Spleen (tissue), 11 donors: ENCODE measurements at regions not wholly inside any gene's neighbourhood (a gene's known extent, or its start where the extent isn't known, plus 50 kb on each side); places are given as distances from the start of the nearest gene placed in this dataset.

ENCODE experiments used
- DNase-seq: peaks from one replicate; pipeline ENCODE4 v3.0.0-alpha.2; 2020
- H3K27ac ChIP-seq, 8 donors: fragments of 200-600 bp; sonication (generic) in 7 of 8; 1 replicate in 4 of 8; 2 replicates in 4 of 8; pipeline versions ENCODE4 v1.5.0 to v1.8.0; 2016 to 2021; ENCODE audit warnings: inconsistent platforms in 4 of 8, mild to moderate bottlenecking in 4 of 8, moderate library complexity in 1 of 8
- H3K27me3 ChIP-seq, 7 donors: fragments of 200-600 bp; sonication (generic) in 6 of 7; replicated peaks in 1 of 7; 1 replicate in 4 of 7; 2 replicates in 3 of 7; pipeline versions ENCODE4 v1.5.0 to v1.8.0; 2016 to 2021; ENCODE audit warnings: inconsistent platforms in 3 of 7, mild to moderate bottlenecking in 1 of 7
- H3K36me3 ChIP-seq, 6 donors: fragments of 200-600 bp; sonication (generic) in 5 of 6; 1 replicate in 4 of 6; 2 replicates in 2 of 6; pipeline versions ENCODE4 v1.5.0 to v1.8.0; 2016 to 2021; ENCODE audit warnings: inconsistent platforms in 2 of 6
- H3K4me1 ChIP-seq, 6 donors: fragments of 200-600 bp; sonication (generic) in 5 of 6; 1 replicate in 3 of 6; 2 replicates in 3 of 6; pipeline versions ENCODE4 v1.5.0 to v1.8.0; 2016 to 2021; ENCODE audit warnings: inconsistent platforms in 3 of 6
- H3K4me3 ChIP-seq, 8 donors: fragments of 200-600 bp; sonication (generic) in 7 of 8; 1 replicate in 4 of 8; 2 replicates in 4 of 8; pipeline versions ENCODE4 v1.5.0 to v1.8.0; 2016 to 2021; ENCODE audit warnings: inconsistent platforms in 4 of 8, mild to moderate bottlenecking in 4 of 8, moderate library complexity in 2 of 8
- H3K9me3 ChIP-seq, 8 donors: fragments of 200-600 bp; sonication (generic) in 7 of 8; 1 replicate in 4 of 8; 2 replicates in 4 of 8; pipeline versions ENCODE4 v1.5.0 to v1.8.0; 2016 to 2021; ENCODE audit warnings: inconsistent platforms in 4 of 8
- CTCF ChIP-seq, 11 experiments: fragments of 200-600 bp in 7 of 11; fragments of 450-650 bp in 4 of 11; sonication (generic) in 4 of 11; IDR thresholded peaks in 8 of 11; conservative IDR thresholded peaks in 3 of 11; 1 replicate in 7 of 11; 2 replicates in 4 of 11; pipeline versions ENCODE4 v1.4.0 to v1.8.0; 2016 to 2021; ENCODE audit warnings: antibody characterized with exemption in 11 of 11, inconsistent platforms in 4 of 11, mild to moderate bottlenecking in 1 of 11
- POLR2A ChIP-seq, 3 donors: fragments of 450-650 bp; IDR thresholded peaks; one replicate each; pipeline ENCODE4 v1.5.1; 2017; ENCODE audit warnings: antibody characterized with exemption in 3 of 3, mild to moderate bottlenecking in 1 of 3
- POLR2AphosphoS5 ChIP-seq, 3 donors: sonication (generic); formaldehyde crosslinking; IDR thresholded peaks; one replicate each; pipeline ENCODE4 v1.5.1; 2017; ENCODE audit warnings: antibody characterized with exemption in 3 of 3
- WGBS, 5 donors: extraction: QIAGEN DNeasy Blood & Tissue Kit in 3 of 5; methylation state at CpG; one replicate each; pipeline versions ENCODE4 v1.1.5 to v1.1.7; 2013 to 2018; 5-methylcytosine and 5-hydroxymethylcytosine counted together
- intact Hi-C: fragments of 100-400 bp; cut with DNase I; formaldehyde crosslinking; loops from one replicate; pipeline ENCODE4 v1.15.0; 2023; ENCODE audit warnings: low total_unique reads
- donor health status: healthy with polysubstance abuse.
- donor health status: DM: no; HTN: no; CAD: no; lungs with moderate emphysema.
- donor health status: DM: no; HTN: no; CAD: no.
- donor health status: Bipolar disorder and iron deficiency.
- donor health status: healthy.
- donor health status: DM: no; HTN: no; CAD: no.
- donor health status: DM: yes; HTN: yes; CAD: no.

- intact Hi-C loops, result no loop called here
- 53 to 73% (median 67%) methylated on average over 1 of the region's 1 CpG for WGBS, 5 donors
Observed at GRCh38 chr10:83754857-83755256, 384.5 kb upstream of the GHITM start.

GRCh38 chr10:83760142-83760541 is 379.2 kb upstream of the GHITM start:
- H3K9me3 ChIP-seq, result peaks cover 0 to 16% (median 9%) of the 10 kb centered on the region in 8 donors
- no peak overlapping the region for H3K27ac ChIP-seq
- H3K27me3 ChIP-seq, result no peaks in the 10 kb centered on the region
- intact Hi-C loops, result no loop called here
- TF ChIP-seq POLR2A (IDR thresholded peaks at IDR 0.05) (no peak), POLR2AphosphoS5 (IDR thresholded peaks at IDR 0.05) (no peak), CTCF (IDR thresholded peaks at IDR 0.05 in 8 of 11, conservative IDR thresholded peaks at IDR 0.05 in 3 of 11) (no peak)
- H3K4me3 ChIP-seq, result no peak overlapping the region
- 36 to 56% (median 40%) methylated on average over 2 of the region's 2 CpGs for WGBS, 5 donors
- no peaks in the 10 kb centered on the region for H3K36me3 ChIP-seq
- no peak for DNase-seq
- H3K4me1 ChIP-seq, result no peaks in the 10 kb centered on the region

More at GRCh38 chr10:83754857-83755256, 384.5 kb upstream of the GHITM start:
- H3K4me1 ChIP-seq, result no peaks in the 10 kb centered on the region
- peaks cover 4 to 68% (median 59%) of the 10 kb centered on the region in 8 donors for H3K9me3 ChIP-seq
- H3K27me3 ChIP-seq, result no peaks in the 10 kb centered on the region
- no peak for DNase-seq
- H3K4me3 ChIP-seq, result no peak overlapping the region
- H3K27ac ChIP-seq, result no peak overlapping the region
- no peaks in the 10 kb centered on the region for H3K36me3 ChIP-seq
- TF ChIP-seq POLR2A (IDR thresholded peaks at IDR 0.05) (no peak), CTCF (IDR thresholded peaks at IDR 0.05 in 8 of 11, conservative IDR thresholded peaks at IDR 0.05 in 3 of 11) (no peak), POLR2AphosphoS5 (IDR thresholded peaks at IDR 0.05) (no peak)

- WGBS, 5 donors, result 70 to 83% (median 77%) methylated on average over 5 of the region's 5 CpGs
- H3K27ac ChIP-seq, result no peak overlapping the region
- no peak for TF ChIP-seq POLR2A (IDR thresholded peaks at IDR 0.05)
- no peak for TF ChIP-seq POLR2AphosphoS5 (IDR thresholded peaks at IDR 0.05)
- no peak for TF ChIP-seq CTCF (IDR thresholded peaks at IDR 0.05 in 8 of 11, conservative IDR thresholded peaks at IDR 0.05 in 3 of 11)
- no peaks in the 10 kb centered on the region for H3K27me3 ChIP-seq
- peaks cover 0 to 12% (median 0%) of the 10 kb centered on the region in 8 donors for H3K9me3 ChIP-seq
- DNase-seq, result no peak
- intact Hi-C loops, result no loop called here
- H3K4me3 ChIP-seq, result no peak overlapping the region
- H3K4me1 ChIP-seq, result no peaks in the 10 kb centered on the region
- no peaks in the 10 kb centered on the region for H3K36me3 ChIP-seq
Observed at GRCh38 chr10:83764666-83765065, 374.6 kb upstream of the GHITM start.

- 78 to 87% (median 85%) methylated on average over 2 of the region's 2 CpGs for WGBS, 5 donors
- H3K27ac ChIP-seq, result no peak overlapping the region
- intact Hi-C loops, result no loop called here
Observed at GRCh38 chr10:83765731-83766130, 373.6 kb upstream of the GHITM start.

More at GRCh38 chr10:83765731-83766130, 373.6 kb upstream of the GHITM start:
- H3K4me1 ChIP-seq, result no peaks in the 10 kb centered on the region
- H3K27me3 ChIP-seq, result no peaks in the 10 kb centered on the region
- no peak for TF ChIP-seq CTCF (IDR thresholded peaks at IDR 0.05 in 8 of 11, conservative IDR thresholded peaks at IDR 0.05 in 3 of 11)
- no peak for TF ChIP-seq POLR2A (IDR thresholded peaks at IDR 0.05)
- TF ChIP-seq POLR2AphosphoS5 (IDR thresholded peaks at IDR 0.05), result no peak
- no peak overlapping the region for H3K4me3 ChIP-seq
- no peak for DNase-seq
- peaks cover 0 to 11% (median 0%) of the 10 kb centered on the region in 8 donors for H3K9me3 ChIP-seq
- no peaks in the 10 kb centered on the region for H3K36me3 ChIP-seq
